IMR-90 (cell line): ENCODE measurements at regions not wholly inside any gene's neighbourhood (a gene's known extent, or its start where the extent isn't known, plus 50 kb on each side); places are given as distances from the start of the nearest gene placed in this dataset.

ENCODE experiments used
- ATAC-seq: fragments of 200-7000 bp; cut with Tn5 transposase; 2 replicates; pipeline ENCODE4 v1.9.1; 2020; ENCODE audit warnings: low read depth, mild to moderate bottlenecking, moderate library complexity
- BruUV-seq: library from RNA; stranded (reverse); fragments of 400-500 nt; replicated peaks from 2 replicates; lab custom pipeline; 2021; lab: Mats Ljungman, UMichigan
- CTCF ChIA-PET: fragments of 300-600 bp; formaldehyde crosslinking; extraction: SDS; loops from one replicate; lab custom pipeline; 2021; ENCODE audit warnings: antibody characterized with exemption; lab: Yijun Ruan, JAX
- POLR2A ChIA-PET: fragments of 300-600 bp; sonication (Branson Sonifier 250); formaldehyde crosslinking; loops from one replicate; lab custom pipeline; 2022; ENCODE audit warnings: antibody characterized with exemption; ENCODE audit not compliant: unreplicated experiment; lab: Charles Lee
- DNase-seq: peaks from one replicate; pipeline ENCODE4 v3.0.0; 2013
- H2AFZ ChIP-seq: replicated peaks from 2 replicates; pipeline ENCODE3; 2013; ENCODE audit warnings: low read length, mild to moderate bottlenecking; ENCODE audit not compliant: poor library complexity
- H2AK5ac ChIP-seq: 2 replicates; pipeline ENCODE4 v1.6.1; 2013; ENCODE audit warnings: low read depth, low read length, inconsistent platforms
- H2AK9ac ChIP-seq: replicated peaks from 2 replicates; pipeline ENCODE3; 2013; ENCODE audit warnings: mild to moderate bottlenecking, low read depth, low read length, moderate library complexity; ENCODE audit not compliant: poor library complexity
- H2BK120ac ChIP-seq: 2 replicates; pipeline ENCODE4 v1.6.1; 2013; ENCODE audit warnings: low read depth, low read length, inconsistent platforms
- H2BK15ac ChIP-seq: 3 replicates; pipeline ENCODE4 v1.6.1; 2013; ENCODE audit warnings: low read depth, low read length, inconsistent platforms
- H2BK20ac ChIP-seq: 2 replicates; pipeline ENCODE4 v1.6.1; 2013; ENCODE audit warnings: low read depth, mild to moderate bottlenecking, inconsistent platforms, low read length, moderate library complexity
- H2BK5ac ChIP-seq: 2 replicates; pipeline ENCODE4 v1.6.1; 2013; ENCODE audit warnings: mild to moderate bottlenecking, low read depth, low read length, inconsistent platforms; ENCODE audit not compliant: poor library complexity, severe bottlenecking
- H3K14ac ChIP-seq: replicated peaks from 2 replicates; pipeline ENCODE4 v1.6.1; 2013; ENCODE audit warnings: low read depth, low read length, inconsistent platforms
- H3K18ac ChIP-seq: 2 replicates; pipeline ENCODE4 v1.6.1; 2013; ENCODE audit warnings: low read depth, low read length, control low read depth
- H3K23ac ChIP-seq: 2 replicates; pipeline ENCODE4 v1.6.1; 2013; ENCODE audit warnings: low read depth, low read length, inconsistent platforms
- H3K27ac ChIP-seq: 2 replicates; pipeline ENCODE4 v1.5.1; 2013; ENCODE audit warnings: mild to moderate bottlenecking, control low read depth, low read length; ENCODE audit not compliant: insufficient read depth
- H3K27me3 ChIP-seq: 2 replicates; pipeline ENCODE4 v1.6.1; 2013; ENCODE audit warnings: low read length; ENCODE audit not compliant: control insufficient read depth, insufficient read depth
- H3K36me3 ChIP-seq: 2 replicates; pipeline ENCODE4 v1.6.1; 2013; ENCODE audit warnings: low read length, mixed read lengths; ENCODE audit not compliant: control insufficient read depth, insufficient read depth
- H3K4ac ChIP-seq: 2 replicates; pipeline ENCODE4 v1.6.1; 2013; ENCODE audit warnings: low read depth, low read length, inconsistent platforms
- H3K4me1 ChIP-seq: 2 replicates; pipeline ENCODE4 v1.6.1; 2013; ENCODE audit warnings: low read length, mixed read lengths; ENCODE audit not compliant: control insufficient read depth, insufficient read depth
- H3K4me2 ChIP-seq: 2 replicates; pipeline ENCODE4 v1.6.1; 2013; ENCODE audit warnings: low read depth, mild to moderate bottlenecking, control low read depth, low read length, moderate library complexity
- H3K4me3 ChIP-seq: 2 replicates; pipeline ENCODE4 v1.5.1; 2013; ENCODE audit warnings: low read depth, mild to moderate bottlenecking, control low read depth, low read length, moderate library complexity; ENCODE audit not compliant: insufficient read depth
- H3K56ac ChIP-seq: 2 replicates; pipeline ENCODE4 v1.6.1; 2013; ENCODE audit warnings: low read length, inconsistent platforms; ENCODE audit not compliant: insufficient read depth; ENCODE audit errors: extremely low read depth
- H3K79me1 ChIP-seq, 2 experiments: 2 replicates each; pipeline ENCODE4 v1.6.1; 2013; ENCODE audit warnings: low read length in 2 of 2, inconsistent platforms in 1 of 2, low read depth in 1 of 2
- H3K9ac ChIP-seq: 2 replicates; pipeline ENCODE4 v1.6.1; 2013; ENCODE audit warnings: low read depth, low read length, control low read depth
- H3K9me1 ChIP-seq: 2 replicates; pipeline ENCODE4 v1.6.1; 2013; ENCODE audit warnings: low read length, inconsistent platforms; ENCODE audit not compliant: insufficient read depth
- H3K9me3 ChIP-seq: 2 replicates; pipeline ENCODE4 v1.6.1; 2013; ENCODE audit warnings: low read length; ENCODE audit not compliant: control insufficient read depth, insufficient read depth
- H4K20me1 ChIP-seq: 2 replicates; pipeline ENCODE4 v1.6.1; 2013; ENCODE audit warnings: low read length, inconsistent platforms; ENCODE audit not compliant: insufficient read depth
- H4K5ac ChIP-seq: 2 replicates; pipeline ENCODE4 v1.6.1; 2013; ENCODE audit warnings: mild to moderate bottlenecking, low read depth, low read length, control low read depth
- H4K8ac ChIP-seq, 2 experiments: 2 replicates each; pipeline ENCODE4 v1.6.1; 2013; ENCODE audit warnings: low read depth in 2 of 2, low read length in 2 of 2, control low read depth in 1 of 2, inconsistent platforms in 1 of 2
- H4K91ac ChIP-seq: 2 replicates; pipeline ENCODE4 v1.6.1; 2013; ENCODE audit warnings: low read depth, low read length, inconsistent platforms; ENCODE audit not compliant: insufficient read depth
- BHLHE40 ChIP-seq: fragments of 150-350 bp; IDR thresholded peaks from 2 replicates; pipeline ENCODE4 v1.6.1; 2016; ENCODE audit warnings: mild to moderate bottlenecking, low read depth, low read length
- CEBPB ChIP-seq: IDR thresholded peaks from 2 replicates; pipeline ENCODE4 v1.6.1; 2012; ENCODE audit warnings: low read depth, low read length, improper control_type of control experiment
- CHD1 ChIP-seq: IDR thresholded peaks from 2 replicates; pipeline ENCODE4 v1.6.1; 2012; ENCODE audit warnings: low read depth, low read length, improper control_type of control experiment
- FOS ChIP-seq: fragments of 150-350 bp; IDR thresholded peaks from 2 replicates; pipeline ENCODE4 v1.6.1; 2016; ENCODE audit warnings: low read depth, low read length
- MAFK ChIP-seq: IDR thresholded peaks from 2 replicates; pipeline ENCODE4 v1.6.1; 2012; ENCODE audit warnings: low read depth, low read length, improper control_type of control experiment
- MAZ ChIP-seq: IDR thresholded peaks from 2 replicates; pipeline ENCODE4 v1.6.1; 2012; ENCODE audit warnings: low read depth, mild to moderate bottlenecking, low read length, improper control_type of control experiment, moderate library complexity, borderline replicate concordance
- MXI1 ChIP-seq: IDR thresholded peaks from 2 replicates; pipeline ENCODE4 v1.6.1; 2012; ENCODE audit warnings: low read depth, mild to moderate bottlenecking, low read length, moderate library complexity, borderline replicate concordance
- POLR2A ChIP-seq: IDR thresholded peaks from 2 replicates; pipeline ENCODE4 v1.6.1; 2012; ENCODE audit warnings: mild to moderate bottlenecking, low read depth, low read length
- RAD21 ChIP-seq: IDR thresholded peaks from 2 replicates; pipeline ENCODE4 v1.6.1; 2012; ENCODE audit warnings: low read length, improper control_type of control experiment
- RCOR1 ChIP-seq: IDR thresholded peaks from 2 replicates; pipeline ENCODE4 v1.6.1; 2012; ENCODE audit warnings: mild to moderate bottlenecking, low read length, improper control_type of control experiment; ENCODE audit not compliant: insufficient replicate concordance
- RFX5 ChIP-seq: IDR thresholded peaks from 2 replicates; pipeline ENCODE4 v1.8.0; 2012; ENCODE audit warnings: low read depth, mild to moderate bottlenecking, low read length, moderate library complexity
- SMC3 ChIP-seq: fragments of 150-350 bp; IDR thresholded peaks from 2 replicates; pipeline ENCODE4 v1.6.1; 2016; ENCODE audit warnings: low read depth, mild to moderate bottlenecking, antibody characterized with exemption, low read length, moderate library complexity
- WGBS, 2 experiments: methylation state at CpG; one replicate each; pipeline versions ENCODE4 v1.1.5 to v1.1.7; 2013; ENCODE audit warnings: missing lambda C conversion rate in 2 of 2; ENCODE audit not compliant: insufficient read length in 1 of 2; ENCODE audit errors: extremely low coverage in 2 of 2; 5-methylcytosine and 5-hydroxymethylcytosine counted together
- dilution Hi-C: fragments of 300-500 bp; cut with HindIII; formaldehyde crosslinking; loops from one replicate; pipeline ENCODE4 v1.14.3; 2018; ENCODE audit warnings: low sequenced_read_pairs; ENCODE audit not compliant: unreplicated experiment
- in situ Hi-C: fragments of 300-500 bp; cut with MboI; formaldehyde crosslinking; loops from 3 replicates; pipeline ENCODE4 v1.14.3; 2019; ENCODE audit warnings: low sequenced_read_pairs, inconsistent platforms, mixed read lengths
- intact Hi-C: fragments of 100-400 bp; cut with micrococcal nuclease; formaldehyde crosslinking; loops from 2 replicates; pipeline ENCODE4 v1.10.0; 2022
- TF ChIP-seq, protein P1 (sequence below): conservative IDR thresholded peaks from 2 replicates; pipeline ENCODE4 v1.5.1; 2012; ENCODE audit warnings: mild to moderate bottlenecking, low read depth, low read length, improper control_type of control experiment
- TF ChIP-seq, protein P2 (sequence below): fragments of 150-350 bp; IDR thresholded peaks from 2 replicates; pipeline ENCODE4 v1.6.1; 2017; ENCODE audit warnings: mild to moderate bottlenecking, antibody characterized with exemption, low read length, low read depth
- TF ChIP-seq, protein P3 (sequence below): fragments of 150-350 bp; IDR thresholded peaks from 2 replicates; pipeline ENCODE4 v1.6.1; 2016; ENCODE audit warnings: low read depth, mild to moderate bottlenecking, low read length, moderate library complexity, borderline replicate concordance

DNA sequence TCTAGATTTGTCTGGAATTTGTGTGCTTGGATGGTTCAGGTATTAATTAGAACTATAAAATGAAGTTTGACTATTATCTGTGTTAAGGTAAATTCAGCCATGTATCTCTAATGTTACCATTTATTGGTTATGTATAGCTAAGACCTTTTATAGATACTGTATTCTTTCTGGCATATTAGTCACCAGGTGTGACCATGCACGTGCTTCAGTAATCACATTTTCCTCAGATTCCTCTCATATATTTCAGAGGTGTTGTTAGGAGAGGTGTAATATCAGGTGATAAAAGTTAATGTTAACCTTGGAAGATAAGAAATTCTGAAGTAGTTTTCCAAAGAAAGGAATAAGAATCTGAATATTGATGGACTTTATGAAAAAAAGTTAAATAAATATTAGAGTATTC lies 194.5 kb upstream of the KHDRBS2 start:
- H3K14ac ChIP-seq: no peak overlapping the region
- no peak overlapping the region for H3K56ac ChIP-seq
- no peaks in the 10 kb centered on the region for H3K9me3 ChIP-seq
- H3K9ac ChIP-seq: no peak overlapping the region
- no peak overlapping the region for H3K4me2 ChIP-seq
- DNase-seq (no peak), ATAC-seq (no peak)
- no peak overlapping the region for H3K4ac ChIP-seq
- no peak overlapping the region for H4K5ac ChIP-seq
- no peak for TF ChIP-seq RCOR1
- TF ChIP-seq RAD21: no peak
- no peak for TF ChIP-seq SMC3
- no peak for TF ChIP-seq MAFK
- TF ChIP-seq CEBPB: no peak
- no peak for TF ChIP-seq CHD1
- no peak for TF ChIP-seq MXI1
- no peak for TF ChIP-seq MAZ
- TF ChIP-seq, protein P1, sequence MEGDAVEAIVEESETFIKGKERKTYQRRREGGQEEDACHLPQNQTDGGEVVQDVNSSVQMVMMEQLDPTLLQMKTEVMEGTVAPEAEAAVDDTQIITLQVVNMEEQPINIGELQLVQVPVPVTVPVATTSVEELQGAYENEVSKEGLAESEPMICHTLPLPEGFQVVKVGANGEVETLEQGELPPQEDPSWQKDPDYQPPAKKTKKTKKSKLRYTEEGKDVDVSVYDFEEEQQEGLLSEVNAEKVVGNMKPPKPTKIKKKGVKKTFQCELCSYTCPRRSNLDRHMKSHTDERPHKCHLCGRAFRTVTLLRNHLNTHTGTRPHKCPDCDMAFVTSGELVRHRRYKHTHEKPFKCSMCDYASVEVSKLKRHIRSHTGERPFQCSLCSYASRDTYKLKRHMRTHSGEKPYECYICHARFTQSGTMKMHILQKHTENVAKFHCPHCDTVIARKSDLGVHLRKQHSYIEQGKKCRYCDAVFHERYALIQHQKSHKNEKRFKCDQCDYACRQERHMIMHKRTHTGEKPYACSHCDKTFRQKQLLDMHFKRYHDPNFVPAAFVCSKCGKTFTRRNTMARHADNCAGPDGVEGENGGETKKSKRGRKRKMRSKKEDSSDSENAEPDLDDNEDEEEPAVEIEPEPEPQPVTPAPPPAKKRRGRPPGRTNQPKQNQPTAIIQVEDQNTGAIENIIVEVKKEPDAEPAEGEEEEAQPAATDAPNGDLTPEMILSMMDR: no peak
- TF ChIP-seq, protein P2, sequence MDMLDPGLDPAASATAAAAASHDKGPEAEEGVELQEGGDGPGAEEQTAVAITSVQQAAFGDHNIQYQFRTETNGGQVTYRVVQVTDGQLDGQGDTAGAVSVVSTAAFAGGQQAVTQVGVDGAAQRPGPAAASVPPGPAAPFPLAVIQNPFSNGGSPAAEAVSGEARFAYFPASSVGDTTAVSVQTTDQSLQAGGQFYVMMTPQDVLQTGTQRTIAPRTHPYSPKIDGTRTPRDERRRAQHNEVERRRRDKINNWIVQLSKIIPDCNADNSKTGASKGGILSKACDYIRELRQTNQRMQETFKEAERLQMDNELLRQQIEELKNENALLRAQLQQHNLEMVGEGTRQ: no peak
- no peak for TF ChIP-seq RFX5
- TF ChIP-seq, protein P3, sequence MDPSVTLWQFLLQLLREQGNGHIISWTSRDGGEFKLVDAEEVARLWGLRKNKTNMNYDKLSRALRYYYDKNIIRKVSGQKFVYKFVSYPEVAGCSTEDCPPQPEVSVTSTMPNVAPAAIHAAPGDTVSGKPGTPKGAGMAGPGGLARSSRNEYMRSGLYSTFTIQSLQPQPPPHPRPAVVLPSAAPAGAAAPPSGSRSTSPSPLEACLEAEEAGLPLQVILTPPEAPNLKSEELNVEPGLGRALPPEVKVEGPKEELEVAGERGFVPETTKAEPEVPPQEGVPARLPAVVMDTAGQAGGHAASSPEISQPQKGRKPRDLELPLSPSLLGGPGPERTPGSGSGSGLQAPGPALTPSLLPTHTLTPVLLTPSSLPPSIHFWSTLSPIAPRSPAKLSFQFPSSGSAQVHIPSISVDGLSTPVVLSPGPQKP: no peak
- TF ChIP-seq FOS: no peak
- no peak for TF ChIP-seq POLR2A
- TF ChIP-seq BHLHE40: no peak
- H4K8ac ChIP-seq: no peak overlapping the region
- in situ Hi-C loops (no loop called here), intact Hi-C loops (no loop called here), dilution Hi-C loops (no loop called here)
- no peaks in the 10 kb centered on the region for H3K4me1 ChIP-seq
- no peak overlapping the region for H4K91ac ChIP-seq
- H3K4me3 ChIP-seq: no peak overlapping the region
- ChIA-PET POLR2A (no interaction called here), CTCF (no interaction called here)
- no CpG with 5 or more reads among the region's 1 CpG for WGBS, 2 experiments
- H3K36me3 ChIP-seq: no peaks in the 10 kb centered on the region
- no peaks in the 10 kb centered on the region for H3K9me1 ChIP-seq
- H4K20me1 ChIP-seq: no peaks in the 10 kb centered on the region
- no peak overlapping the region for H2AK9ac ChIP-seq
- H2BK20ac ChIP-seq: no peak overlapping the region
- no peaks in the 10 kb centered on the region for H3K79me1 ChIP-seq
- H3K23ac ChIP-seq: no peak overlapping the region
- H2AFZ ChIP-seq: no peak overlapping the region
- H3K27me3 ChIP-seq: no peaks in the 10 kb centered on the region
- H2BK5ac ChIP-seq: no peak overlapping the region
- BruUV-seq: no TSS peak
- H2BK15ac ChIP-seq: no peak overlapping the region
- H3K18ac ChIP-seq: no peak overlapping the region
- no peak overlapping the region for H2AK5ac ChIP-seq
- no peak overlapping the region for H3K27ac ChIP-seq
- no peak overlapping the region for H2BK120ac ChIP-seq
